ENCODE measurements at regions not wholly inside any gene's neighbourhood (a gene's known extent, or its start where the extent isn't known, plus 50 kb on each side); places are given as distances from the start of the nearest gene placed in this dataset.

- H3K14ac ChIP-seq (replicated peaks; ENCODE audit: low read depth, low read length): no peak overlapping the region
- no peak overlapping the region for H3K27ac ChIP-seq (ENCODE audit: insufficient read depth, low read length)
- H2AK9ac ChIP-seq (replicated peaks; ENCODE audit: low read depth, low read length, poor library complexity): no peak overlapping the region
- no peak overlapping the region for H3K18ac ChIP-seq (ENCODE audit: low read depth, low read length)
- no peak overlapping the region for H4K5ac ChIP-seq (ENCODE audit: low read depth, low read length)
- H2AK5ac ChIP-seq (ENCODE audit: low read depth, low read length): no peak overlapping the region
- H3K9me1 ChIP-seq (ENCODE audit: insufficient read depth, low read length): no peaks in the 10 kb centered on the region
- no peak overlapping the region for H4K91ac ChIP-seq (ENCODE audit: insufficient read depth, low read depth, low read length)
- dilution Hi-C loops (cut with HindIII; ENCODE audit: low sequenced_read_pairs, unreplicated experiment): no loop called here
- H3K4ac ChIP-seq (ENCODE audit: low read depth, low read length): no peak overlapping the region
- H2BK120ac ChIP-seq (ENCODE audit: low read depth, low read length): no peak overlapping the region
- no peak overlapping the region for H3K4me2 ChIP-seq (ENCODE audit: low read depth, low read length)
- H3K9ac ChIP-seq (ENCODE audit: low read depth, low read length): no peak overlapping the region
- CTCF ChIA-PET: no interaction called here
- ATAC-seq (ENCODE audit: low read depth): no peak
- TF ChIP-seq CTCF (conservative IDR thresholded peaks at IDR 0.05; ENCODE audit: low read depth, low read length) (no peak), CHD1 (IDR thresholded peaks at IDR 0.05; ENCODE audit: low read depth, low read length) (no peak), MAFK (IDR thresholded peaks at IDR 0.05; ENCODE audit: low read depth, low read length) (no peak), NFE2L2 (IDR thresholded peaks at IDR 0.05; ENCODE audit: low read depth, low read length) (no peak), CEBPB (IDR thresholded peaks at IDR 0.05; ENCODE audit: low read depth, low read length) (no peak), FOS (IDR thresholded peaks at IDR 0.05; ENCODE audit: low read depth, low read length) (no peak), RFX5 (IDR thresholded peaks at IDR 0.05; ENCODE audit: low read depth, low read length) (no peak), SMC3 (IDR thresholded peaks at IDR 0.05; ENCODE audit: low read depth, low read length) (no peak)
- H2AFZ ChIP-seq (replicated peaks; ENCODE audit: low read length, poor library complexity): no peak overlapping the region
- H3K56ac ChIP-seq (ENCODE audit: extremely low read depth, insufficient read depth, low read length): no peak overlapping the region
- BruUV-seq (replicated peaks): no TSS peak
- peaks cover 5% of the 10 kb centered on the region; the same call in 1 of the 2 replicates for H3K4me1 ChIP-seq (ENCODE audit: control insufficient read depth, insufficient read depth, low read length)
- H3K4me3 ChIP-seq (ENCODE audit: insufficient read depth, low read depth, low read length): no peak overlapping the region
- no peaks in the 10 kb centered on the region for H3K36me3 ChIP-seq (ENCODE audit: control insufficient read depth, insufficient read depth, low read length)
- H2BK20ac ChIP-seq (ENCODE audit: low read depth, low read length): no peak overlapping the region
- no peaks in the 10 kb centered on the region for H4K20me1 ChIP-seq (ENCODE audit: insufficient read depth, low read length)
- no peak overlapping the region for H2BK5ac ChIP-seq (ENCODE audit: low read depth, low read length, poor library complexity, severe bottlenecking)
- no peak overlapping the region for H2BK15ac ChIP-seq (ENCODE audit: low read depth, low read length)
- intact Hi-C loops (cut with micrococcal nuclease): no loop called here
- in situ Hi-C loops (cut with MboI; ENCODE audit: low sequenced_read_pairs): no loop called here
- no peaks in the 10 kb centered on the region for H3K9me3 ChIP-seq (ENCODE audit: control insufficient read depth, insufficient read depth, low read length)
- WGBS, 2 experiments (ENCODE audit: extremely low coverage in 2 of 2, insufficient read length in 1 of 2): no CpG with 5 or more reads among the region's 6 CpGs
- H3K27me3 ChIP-seq (ENCODE audit: control insufficient read depth, insufficient read depth, low read length): peaks cover 38% of the 10 kb centered on the region
- POLR2A ChIA-PET (ENCODE audit: unreplicated experiment): no interaction called here
- no peak for DNase-seq
- no peak overlapping the region for H4K8ac ChIP-seq (ENCODE audit: low read depth in 2 of 2, low read length in 2 of 2)
- no peak overlapping the region for H3K23ac ChIP-seq (ENCODE audit: low read depth, low read length)
- H3K79me1 ChIP-seq (ENCODE audit: low read depth in 1 of 2, low read length in 2 of 2): no peaks in the 10 kb centered on the region
Observed at GRCh38 chr15:70201425-70201775, 103.7 kb upstream of the TLE3 start.
